Neural cell (in vitro differentiated cells): ENCODE measurements at regions not wholly inside any gene's neighbourhood (a gene's known extent, or its start where the extent isn't known, plus 50 kb on each side); places are given as distances from the start of the nearest gene placed in this dataset.

ENCODE experiments used
- H2AFZ ChIP-seq: fragments of 200-600, 300-800 bp; sonication (generic), shearing (Covaris generic); 2 replicates; pipeline ENCODE4 v1.6.0; 2014; ENCODE audit warnings: low read depth, mild to moderate bottlenecking, antibody characterized with exemption, low read length, moderate library complexity
- H3F3A ChIP-seq: fragments of 200-600 bp; shearing (Covaris generic); 2 replicates; pipeline ENCODE4 v1.6.1; 2016; ENCODE audit warnings: mild to moderate bottlenecking, moderate library complexity, mixed read lengths, antibody characterized with exemption, low read length; ENCODE audit not compliant: insufficient read depth, poor library complexity, severe bottlenecking
- H3K27ac ChIP-seq: fragments of 200-600, 300-800 bp; sonication (generic), shearing (Covaris generic); 2 replicates; pipeline ENCODE4 v1.5.1; 2014; ENCODE audit warnings: mild to moderate bottlenecking, low read length, moderate library complexity
- H3K27me3 ChIP-seq: fragments of 300-800, 200-600 bp; sonication (generic), shearing (Covaris generic); 2 replicates; pipeline ENCODE4 v1.6.0; 2014; ENCODE audit warnings: mild to moderate bottlenecking, low read depth, low read length, moderate library complexity; ENCODE audit not compliant: insufficient read depth
- H3K36me3 ChIP-seq: fragments of 300-800, 200-600 bp; sonication (generic), shearing (Covaris generic); 2 replicates; pipeline ENCODE4 v1.5.1; 2014; ENCODE audit warnings: mild to moderate bottlenecking, antibody characterized with exemption, low read length, moderate library complexity; ENCODE audit not compliant: insufficient read depth
- H3K4me2 ChIP-seq: fragments of 300-800, 200-600 bp; sonication (generic), shearing (Covaris generic); 2 replicates; pipeline ENCODE4 v1.6.0; 2014; ENCODE audit warnings: mild to moderate bottlenecking, low read length
- H3K4me3 ChIP-seq: fragments of 300-800, 200-600 bp; sonication (generic), shearing (Covaris generic); 2 replicates; pipeline ENCODE4 v1.5.1; 2014; ENCODE audit warnings: mild to moderate bottlenecking, low read length, moderate library complexity
- H3K79me2 ChIP-seq: fragments of 200-600 bp; shearing (Covaris generic); replicated peaks from 2 replicates; pipeline ENCODE4 v1.6.0; 2014; ENCODE audit warnings: mild to moderate bottlenecking, low read length, moderate library complexity; ENCODE audit not compliant: insufficient read depth
- H3K9ac ChIP-seq: fragments of 300-800, 200-600 bp; sonication (generic), shearing (Covaris generic); 2 replicates; pipeline ENCODE4 v1.6.1; 2016; ENCODE audit warnings: mild to moderate bottlenecking, low read length, mixed read lengths
- H3K9me2 ChIP-seq: fragments of 200-600 bp; shearing (Covaris generic); 2 replicates; pipeline ENCODE4 v1.6.1; 2016; ENCODE audit warnings: mild to moderate bottlenecking, low read length, mixed read lengths; ENCODE audit not compliant: insufficient read depth
- H3K9me3 ChIP-seq: fragments of 200-600, 300-800 bp; sonication (generic), shearing (Covaris generic); 2 replicates; pipeline ENCODE4 v1.6.1; 2016; ENCODE audit warnings: mild to moderate bottlenecking, mixed run types, low read length, moderate library complexity, mixed read lengths
- H4K20me1 ChIP-seq: fragments of 200-600 bp; shearing (Covaris generic); 2 replicates; pipeline ENCODE4 v1.6.1; 2016; ENCODE audit warnings: mild to moderate bottlenecking, mixed run types; ENCODE audit not compliant: insufficient read depth
- CTCF ChIP-seq: fragments of 450-650 bp; IDR thresholded peaks from 2 replicates; pipeline ENCODE4 v1.5.1; 2014; ENCODE audit warnings: antibody characterized with exemption, mild to moderate bottlenecking, moderate library complexity; ENCODE audit not compliant: poor library complexity, severe bottlenecking
- EP300 ChIP-seq: fragments of 450-650 bp; conservative IDR thresholded peaks from 2 replicates; pipeline ENCODE4 v1.6.1; 2014; ENCODE audit warnings: antibody characterized with exemption, mild to moderate bottlenecking, moderate library complexity; ENCODE audit not compliant: poor library complexity, severe bottlenecking
- EZH2 ChIP-seq: fragments of 200-600, 300-800 bp; shearing (Covaris generic), sonication (generic); IDR thresholded peaks from 2 replicates; pipeline ENCODE4 v1.6.1; 2014; ENCODE audit warnings: antibody characterized with exemption, low read length, borderline replicate concordance, mild to moderate bottlenecking; ENCODE audit not compliant: insufficient read depth, poor library complexity, severe bottlenecking
- MXI1 ChIP-seq: fragments of 450-650 bp; conservative IDR thresholded peaks from 2 replicates; pipeline ENCODE4 v1.6.1; 2014; ENCODE audit warnings: antibody characterized with exemption, mild to moderate bottlenecking; ENCODE audit not compliant: poor library complexity, severe bottlenecking
- POLR2AphosphoS5 ChIP-seq: IDR thresholded peaks from 2 replicates; pipeline ENCODE4 v1.6.1; 2012
- RAD21 ChIP-seq: fragments of 450-650 bp; conservative IDR thresholded peaks from 2 replicates; pipeline ENCODE4 v1.6.1; 2014; ENCODE audit warnings: antibody characterized with exemption, mild to moderate bottlenecking, moderate library complexity
- SMC3 ChIP-seq: fragments of 450-650 bp; conservative IDR thresholded peaks from 2 replicates; pipeline ENCODE4 v1.6.1; 2014; ENCODE audit warnings: antibody characterized with exemption, mild to moderate bottlenecking, moderate library complexity; ENCODE audit not compliant: poor library complexity
- TAF1 ChIP-seq: IDR thresholded peaks from 2 replicates; pipeline ENCODE4 v1.6.1; 2012; ENCODE audit warnings: low read depth
- TF ChIP-seq, protein P1 (sequence below): IDR thresholded peaks from 2 replicates; pipeline ENCODE4 v1.6.1; 2012; ENCODE audit warnings: borderline replicate concordance

- Histone ChIP-seq H3K79me2 (no peaks in the 10 kb centered on the region), H3K4me3 (no peak overlapping the region), H3K9ac (no peak overlapping the region), H3K4me2 (no peak overlapping the region), H3K36me3 (no peaks in the 10 kb centered on the region), H4K20me1 (no peaks in the 10 kb centered on the region), H2AFZ (no peak overlapping the region), H3K27me3 (peaks cover 34% of the 10 kb centered on the region), H3K9me3 (peaks cover 5% of the 10 kb centered on the region), H3K9me2 (no peaks in the 10 kb centered on the region), H3F3A (no peaks in the 10 kb centered on the region), H3K27ac (no peak overlapping the region)
- TF ChIP-seq, protein P1, sequence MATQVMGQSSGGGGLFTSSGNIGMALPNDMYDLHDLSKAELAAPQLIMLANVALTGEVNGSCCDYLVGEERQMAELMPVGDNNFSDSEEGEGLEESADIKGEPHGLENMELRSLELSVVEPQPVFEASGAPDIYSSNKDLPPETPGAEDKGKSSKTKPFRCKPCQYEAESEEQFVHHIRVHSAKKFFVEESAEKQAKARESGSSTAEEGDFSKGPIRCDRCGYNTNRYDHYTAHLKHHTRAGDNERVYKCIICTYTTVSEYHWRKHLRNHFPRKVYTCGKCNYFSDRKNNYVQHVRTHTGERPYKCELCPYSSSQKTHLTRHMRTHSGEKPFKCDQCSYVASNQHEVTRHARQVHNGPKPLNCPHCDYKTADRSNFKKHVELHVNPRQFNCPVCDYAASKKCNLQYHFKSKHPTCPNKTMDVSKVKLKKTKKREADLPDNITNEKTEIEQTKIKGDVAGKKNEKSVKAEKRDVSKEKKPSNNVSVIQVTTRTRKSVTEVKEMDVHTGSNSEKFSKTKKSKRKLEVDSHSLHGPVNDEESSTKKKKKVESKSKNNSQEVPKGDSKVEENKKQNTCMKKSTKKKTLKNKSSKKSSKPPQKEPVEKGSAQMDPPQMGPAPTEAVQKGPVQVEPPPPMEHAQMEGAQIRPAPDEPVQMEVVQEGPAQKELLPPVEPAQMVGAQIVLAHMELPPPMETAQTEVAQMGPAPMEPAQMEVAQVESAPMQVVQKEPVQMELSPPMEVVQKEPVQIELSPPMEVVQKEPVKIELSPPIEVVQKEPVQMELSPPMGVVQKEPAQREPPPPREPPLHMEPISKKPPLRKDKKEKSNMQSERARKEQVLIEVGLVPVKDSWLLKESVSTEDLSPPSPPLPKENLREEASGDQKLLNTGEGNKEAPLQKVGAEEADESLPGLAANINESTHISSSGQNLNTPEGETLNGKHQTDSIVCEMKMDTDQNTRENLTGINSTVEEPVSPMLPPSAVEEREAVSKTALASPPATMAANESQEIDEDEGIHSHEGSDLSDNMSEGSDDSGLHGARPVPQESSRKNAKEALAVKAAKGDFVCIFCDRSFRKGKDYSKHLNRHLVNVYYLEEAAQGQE: no peak
- TF ChIP-seq EZH2 (no peak), EP300 (no peak), POLR2AphosphoS5 (no peak), MXI1 (no peak), CTCF (no peak), SMC3 (no peak), RAD21 (no peak), TAF1 (no peak)
These were observed 168.7 kb upstream of the TBCA start for GRCh38 chr5:77944757-77945340.

DNA sequence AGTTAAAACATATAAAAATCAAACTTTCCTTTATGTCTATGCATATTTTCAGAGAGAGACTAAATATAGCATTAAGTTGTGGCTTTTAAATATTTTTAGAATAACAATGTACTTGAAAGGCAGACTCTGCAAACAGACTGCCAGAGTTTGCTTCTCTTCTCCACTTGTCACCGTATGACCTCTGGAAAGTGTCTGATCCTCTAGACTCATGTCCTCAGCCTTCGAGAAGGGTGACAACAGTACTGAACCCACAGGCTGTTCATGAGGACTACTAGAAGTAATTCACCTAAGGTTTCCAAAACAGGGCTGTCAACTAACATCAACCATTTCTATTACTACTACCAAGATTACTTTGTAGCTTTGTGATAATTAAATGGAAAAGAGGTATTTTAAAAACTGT lies 167.7 kb upstream of the TBCA start:
- Histone ChIP-seq H3K9ac (no peak overlapping the region), H4K20me1 (no peaks in the 10 kb centered on the region), H3K4me3 (no peak overlapping the region), H3K27ac (no peak overlapping the region), H3K9me2 (no peaks in the 10 kb centered on the region), H3K27me3 (peaks cover 24% of the 10 kb centered on the region), H3K36me3 (no peaks in the 10 kb centered on the region), H3K79me2 (no peaks in the 10 kb centered on the region), H3K4me2 (no peak overlapping the region), H2AFZ (no peak overlapping the region), H3K9me3 (peaks cover 5% of the 10 kb centered on the region), H3F3A (no peaks in the 10 kb centered on the region)
- TF ChIP-seq POLR2AphosphoS5 (no peak), RAD21 (no peak)
